ENCODE measurements at regions not wholly inside any gene's neighbourhood (a gene's known extent, or its start where the extent isn't known, plus 50 kb on each side); places are given as distances from the start of the nearest gene placed in this dataset.

GRCh38 chr18:53911200-53911599 is 313.3 kb downstream of the MBD2 start:
- TF ChIP-seq CTCF (IDR thresholded peaks at IDR 0.05) (no peak), POLR2A (IDR thresholded peaks at IDR 0.05) (no peak)
